ENCODE measurements at regions not wholly inside any gene's neighbourhood (a gene's known extent, or its start where the extent isn't known, plus 50 kb on each side); places are given as distances from the start of the nearest gene placed in this dataset.

- TF ChIP-seq SIN3A (IDR thresholded peaks at IDR 0.05; ENCODE audit: borderline replicate concordance, insufficient read depth, low read depth, low read length): no peak
- no peak for TF ChIP-seq REST (IDR thresholded peaks at IDR 0.05; ENCODE audit: insufficient read depth in 1 of 2, low read depth in 2 of 2, low read length in 1 of 2)
- TF ChIP-seq POLR2AphosphoS5 (IDR thresholded peaks at IDR 0.05; ENCODE audit: low read depth, low read length): no peak
- no peak for TF ChIP-seq CTCF (IDR thresholded peaks at IDR 0.05)
- TF ChIP-seq TCF7L2 (IDR thresholded peaks at IDR 0.05; ENCODE audit: low read depth, low read length): no peak
- intact Hi-C loops (cut with micrococcal nuclease; ENCODE audit: unreplicated experiment) (no loop called here), in situ Hi-C loops (cut with HindIII; ENCODE audit: low pct_unique_long_range_greater_than_20kb, low sequenced_read_pairs) (no loop called here)
- no peak for DNase-seq (ENCODE audit: low read depth, low spot score)
- Histone ChIP-seq H3K27ac (ENCODE audit: low read length) (no peak overlapping the region), H3K4me3 (ENCODE audit: low read depth in 2 of 2, low read length in 2 of 2) (no peak overlapping the region), H3K36me3 (ENCODE audit: control insufficient read depth, insufficient read depth, low read length) (no peaks in the 10 kb centered on the region), H3K27me3 (ENCODE audit: control insufficient read depth, insufficient read depth, low read length) (no peaks in the 10 kb centered on the region), H3K4me1 (ENCODE audit: control insufficient read depth, insufficient read depth, low read length) (no peaks in the 10 kb centered on the region), H3K9me3 (ENCODE audit: control insufficient read depth, insufficient read depth, low read depth, low read length) (peaks cover 7% of the 10 kb centered on the region; the same call in 1 of the 2 replicates)
- ChIA-PET POLR2A (no interaction called here), CTCF (no interaction called here)
- no TSS peak for BruUV-seq (replicated peaks)
- no peak for ATAC-seq
These were observed 348.3 kb upstream of the TMCO5A start for GRCh38 chr15:37586011-37586583.

GRCh38 chr15:37586976-37587375, 347.5 kb upstream of the TMCO5A start:
- TF ChIP-seq TCF7L2 (IDR thresholded peaks at IDR 0.05; ENCODE audit: low read depth, low read length) (no peak), CTCF (IDR thresholded peaks at IDR 0.05) (no peak), REST (IDR thresholded peaks at IDR 0.05; ENCODE audit: insufficient read depth in 1 of 2, low read depth in 2 of 2, low read length in 1 of 2) (no peak), POLR2AphosphoS5 (IDR thresholded peaks at IDR 0.05; ENCODE audit: low read depth, low read length) (no peak), SIN3A (IDR thresholded peaks at IDR 0.05; ENCODE audit: borderline replicate concordance, insufficient read depth, low read depth, low read length) (no peak)

More at GRCh38 chr15:37586976-37587375, 347.5 kb upstream of the TMCO5A start:
- Histone ChIP-seq H3K4me3 (ENCODE audit: low read depth in 2 of 2, low read length in 2 of 2) (no peak overlapping the region), H3K9me3 (ENCODE audit: control insufficient read depth, insufficient read depth, low read depth, low read length) (peaks cover 8% of the 10 kb centered on the region), H3K27me3 (ENCODE audit: control insufficient read depth, insufficient read depth, low read length) (no peaks in the 10 kb centered on the region), H3K27ac (ENCODE audit: low read length) (no peak overlapping the region), H3K4me1 (ENCODE audit: control insufficient read depth, insufficient read depth, low read length) (no peaks in the 10 kb centered on the region), H3K36me3 (ENCODE audit: control insufficient read depth, insufficient read depth, low read length) (no peaks in the 10 kb centered on the region)
- ChIA-PET CTCF (no interaction called here), POLR2A (no interaction called here)
- no TSS peak for BruUV-seq (replicated peaks)
- DNase-seq (ENCODE audit: low read depth, low spot score) (no peak), ATAC-seq (no peak)
- intact Hi-C loops (cut with micrococcal nuclease; ENCODE audit: unreplicated experiment) (no loop called here), in situ Hi-C loops (cut with HindIII; ENCODE audit: low pct_unique_long_range_greater_than_20kb, low sequenced_read_pairs) (no loop called here)

Data from Panc1 (cell line).